Heart left ventricle (tissue), 13 donors: ENCODE measurements at regions not wholly inside any gene's neighbourhood (a gene's known extent, or its start where the extent isn't known, plus 50 kb on each side); places are given as distances from the start of the nearest gene placed in this dataset.

ENCODE experiments used
- POLR2A ChIP-seq, 2 donors: fragments of 450-650 bp; IDR thresholded peaks; one replicate each; pipeline ENCODE4 v1.6.1; 2017; ENCODE audit warnings: antibody characterized with exemption in 2 of 2, mild to moderate bottlenecking in 2 of 2, moderate library complexity in 2 of 2
- TF ChIP-seq, protein P1 (sequence below), 12 donors: fragments of 200-600 bp; sonication (generic) in 4 of 12; IDR thresholded peaks; one replicate each; pipeline versions ENCODE4 v1.5.0 to v1.8.0; 2018 to 2022; ENCODE audit warnings: antibody characterized with exemption in 12 of 12, mild to moderate bottlenecking in 5 of 12
- donor health status: ischemic (EF 13 %, LVEDD 7.1; RV severe dilation, severe dysfunction).
- donor health status: DM: no; HTN: yes; CAD: no.
- donor health status: DM: no; HTN: no; CAD: no.
- donor health status: ischemic (EF 25% LVEDD 6.9; RV normal size, moderate dysfunction).
- donor health status: ischemic (EF 25% LVEDD 5.7; RV mildly dilated, moderate dysfunction).
- donor health status: ischemic (EF 35%, LVEDD 5.7; RV mildly dilated, moderate dysfunction).
- donor health status: nonischemic (EF 11% LVEDD 7.7; RV severe dilation, severe dysfunction).
- donor health status: DM: yes; HTN: yes; CAD: no.
- donor health status: PGD.
- donor health status: ischemic (EF 29% LVEDD 5.4; RV normal size, mild dysfunction).
- donor health status: nonischemic (EF 23%, LVEDD 6.1; RV moderate dilation, normal function).

GRCh38 chr2:77640924-77641323 is 118.7 kb upstream of the LRRTM4 start:
- TF ChIP-seq, protein P1, sequence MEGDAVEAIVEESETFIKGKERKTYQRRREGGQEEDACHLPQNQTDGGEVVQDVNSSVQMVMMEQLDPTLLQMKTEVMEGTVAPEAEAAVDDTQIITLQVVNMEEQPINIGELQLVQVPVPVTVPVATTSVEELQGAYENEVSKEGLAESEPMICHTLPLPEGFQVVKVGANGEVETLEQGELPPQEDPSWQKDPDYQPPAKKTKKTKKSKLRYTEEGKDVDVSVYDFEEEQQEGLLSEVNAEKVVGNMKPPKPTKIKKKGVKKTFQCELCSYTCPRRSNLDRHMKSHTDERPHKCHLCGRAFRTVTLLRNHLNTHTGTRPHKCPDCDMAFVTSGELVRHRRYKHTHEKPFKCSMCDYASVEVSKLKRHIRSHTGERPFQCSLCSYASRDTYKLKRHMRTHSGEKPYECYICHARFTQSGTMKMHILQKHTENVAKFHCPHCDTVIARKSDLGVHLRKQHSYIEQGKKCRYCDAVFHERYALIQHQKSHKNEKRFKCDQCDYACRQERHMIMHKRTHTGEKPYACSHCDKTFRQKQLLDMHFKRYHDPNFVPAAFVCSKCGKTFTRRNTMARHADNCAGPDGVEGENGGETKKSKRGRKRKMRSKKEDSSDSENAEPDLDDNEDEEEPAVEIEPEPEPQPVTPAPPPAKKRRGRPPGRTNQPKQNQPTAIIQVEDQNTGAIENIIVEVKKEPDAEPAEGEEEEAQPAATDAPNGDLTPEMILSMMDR (IDR thresholded peaks at IDR 0.05): no peak
- TF ChIP-seq POLR2A (IDR thresholded peaks at IDR 0.05): no peak
